HepG2 (cell line): ENCODE measurements at regions not wholly inside any gene's neighbourhood (a gene's known extent, or its start where the extent isn't known, plus 50 kb on each side); places are given as distances from the start of the nearest gene placed in this dataset.

Experiments used
- ATAC-seq: fragments of 200-7000 bp; cut with Tn5 transposase; 3 replicates; pipeline ENCODE4 v1.9.1; 2020; ENCODE audit warnings: mild to moderate bottlenecking, moderate library complexity
- BruUV-seq: library from RNA; stranded (reverse); fragments of 400-500 nt; replicated peaks from 2 replicates; lab custom pipeline; 2021; lab: Mats Ljungman, UMichigan
- CTCF ChIA-PET: fragments of 300-600 bp; formaldehyde crosslinking; extraction: SDS; loops from one replicate; lab custom pipeline; 2021; ENCODE audit warnings: low total read pairs, inconsistent platforms, low intra/inter-chr PET ratio; lab: Yijun Ruan, JAX
- POLR2A ChIA-PET: fragments of 350-600 bp; sonication (Branson Sonifier 250); formaldehyde crosslinking; loops from one replicate; lab custom pipeline; 2020; ENCODE audit warnings: antibody characterized with exemption, inconsistent platforms; lab: Yijun Ruan, JAX
- DNase-seq: peaks from one replicate; pipeline ENCODE4 v3.0.0-alpha.2; 2015; ENCODE audit warnings: low spot score
- FAIRE-seq: peaks from 3 replicates; lab custom pipeline; 2011; peaks lifted over from hg19 to GRCh38; lab: Jason Lieb, UNC
- H2AFZ ChIP-seq: one replicate; pipeline ENCODE4 v1.6.1; 2011; ENCODE audit warnings: low read length, inconsistent platforms
- H3K27ac ChIP-seq: fragments of 300-600 bp; 3 replicates; pipeline ENCODE4 v1.8.0; 2011; ENCODE audit warnings: mixed run types, mild to moderate bottlenecking, mixed read lengths, low read length, inconsistent platforms; ENCODE audit not compliant: insufficient read depth; ENCODE audit errors: extremely low read length
- H3K27me3 ChIP-seq, 2 experiments: fragments of 200-600 bp in 1 of 2; 2 replicates in 1 of 2; 3 replicates in 1 of 2; pipeline versions ENCODE4 v1.6.0 to v1.8.0; 2011; ENCODE audit warnings: low read length in 2 of 2, mild to moderate bottlenecking in 2 of 2, moderate library complexity in 2 of 2, inconsistent platforms in 1 of 2; ENCODE audit not compliant: insufficient read depth in 2 of 2, control insufficient read depth in 1 of 2
- H3K36me3 ChIP-seq, 2 experiments: fragments of 200-600 bp in 1 of 2; replicated peaks in 1 of 2; 2 replicates in 1 of 2; 3 replicates in 1 of 2; pipeline versions ENCODE4 v1.5.1 to v1.8.0; 2011; ENCODE audit warnings: low read length in 2 of 2, inconsistent platforms in 1 of 2; ENCODE audit not compliant: insufficient read depth in 2 of 2, control insufficient read depth in 1 of 2
- H3K4me1 ChIP-seq: 2 replicates; pipeline ENCODE4 v1.5.1; 2012; ENCODE audit warnings: low read length, inconsistent platforms; ENCODE audit not compliant: insufficient read depth
- H3K4me2 ChIP-seq: 2 replicates; pipeline ENCODE4 v1.6.0; 2011; ENCODE audit warnings: low read depth, low read length, inconsistent platforms
- H3K4me3 ChIP-seq, 3 experiments: fragments of 200-600 bp in 1 of 3; sonication (generic), shearing (Covaris generic) in 1 of 3; replicated peaks in 1 of 3; 2 replicates each; pipeline ENCODE4 v1.5.1; 2011 to 2016; ENCODE audit warnings: low read length in 3 of 3, inconsistent platforms in 2 of 3, low read depth in 2 of 3, mild to moderate bottlenecking in 2 of 3, control low read depth in 1 of 3, mixed read lengths in 1 of 3; ENCODE audit not compliant: insufficient read depth in 1 of 3
- H3K79me2 ChIP-seq: one replicate; pipeline ENCODE4 v1.6.1; 2011; ENCODE audit warnings: low read length, inconsistent platforms; ENCODE audit not compliant: insufficient read depth
- H3K9ac ChIP-seq: 2 replicates; pipeline ENCODE4 v1.6.0; 2011; ENCODE audit warnings: mild to moderate bottlenecking, low read depth, low read length, inconsistent platforms; ENCODE audit not compliant: insufficient read depth
- H3K9me3 ChIP-seq: 2 replicates; pipeline ENCODE4 v1.5.1; 2012; ENCODE audit warnings: mild to moderate bottlenecking, low read length
- H4K20me1 ChIP-seq: 2 replicates; pipeline ENCODE4 v1.6.0; 2011; ENCODE audit warnings: inconsistent platforms, mild to moderate bottlenecking, low read length, moderate library complexity; ENCODE audit not compliant: insufficient read depth
- ELF3 ChIP-seq: IDR thresholded peaks from 2 replicates; pipeline ENCODE4 v1.6.1; 2016; ENCODE audit warnings: missing genetic modification reagents, missing compliant biosample characterization
- MTA1 ChIP-seq: sonication (generic); formaldehyde crosslinking; IDR thresholded peaks from 2 replicates; pipeline ENCODE4 v1.4.0; 2020; ENCODE audit warnings: missing genetic modification reagents, mild to moderate bottlenecking, borderline replicate concordance
- SCMH1 ChIP-seq: sonication (generic); formaldehyde crosslinking; IDR thresholded peaks from 2 replicates; pipeline ENCODE4 v1.9.0; 2021; ENCODE audit warnings: missing genetic modification reagents, mild to moderate bottlenecking, borderline replicate concordance
- ZNF335 ChIP-seq: sonication (generic); formaldehyde crosslinking; IDR thresholded peaks from 2 replicates; pipeline ENCODE4 v1.4.0; 2020; ENCODE audit warnings: missing genetic modification reagents
- ZNF33A ChIP-seq: sonication (generic); formaldehyde crosslinking; IDR thresholded peaks from 2 replicates; pipeline ENCODE4 v1.5.1; 2020; ENCODE audit warnings: missing genetic modification reagents, mild to moderate bottlenecking, moderate library complexity, borderline replicate concordance
- ZNF468 ChIP-seq: sonication (generic); formaldehyde crosslinking; IDR thresholded peaks from 2 replicates; pipeline ENCODE4 v1.8.0; 2022; ENCODE audit warnings: mild to moderate bottlenecking, moderate library complexity, missing genetic modification reagents
- ZNF850 ChIP-seq: sonication (generic); formaldehyde crosslinking; conservative IDR thresholded peaks from 2 replicates; pipeline ENCODE4 v1.9.0; 2021; ENCODE audit warnings: mild to moderate bottlenecking, missing genetic modification reagents
- ZZZ3 ChIP-seq: sonication (generic); formaldehyde crosslinking; IDR thresholded peaks from 2 replicates; pipeline ENCODE4 v1.4.0; 2020; ENCODE audit warnings: missing genetic modification reagents, mild to moderate bottlenecking, borderline replicate concordance
- WGBS: methylation state at CpG from one replicate; pipeline ENCODE4 v1.1.6; 2017; ENCODE audit warnings: low lambda C conversion rate; 5-methylcytosine and 5-hydroxymethylcytosine counted together
- in situ Hi-C: cut with HindIII; loops from 2 replicates; pipeline ENCODE4 v1.10.0; 2017; ENCODE audit warnings: low pct_unique_long_range_greater_than_20kb; ENCODE audit not compliant: extremely low pct_ligation_motif_present
- intact Hi-C: fragments of 100-400 bp; cut with micrococcal nuclease; formaldehyde crosslinking; loops from one replicate; pipeline ENCODE4 v1.10.0; 2022; ENCODE audit not compliant: unreplicated experiment
- TF ChIP-seq, protein P1 (sequence below): sonication (generic); formaldehyde crosslinking; IDR thresholded peaks from 2 replicates; pipeline ENCODE4 v1.4.0; 2020; ENCODE audit warnings: missing genetic modification reagents, borderline replicate concordance
- TF ChIP-seq, protein P2 (sequence below): IDR thresholded peaks from 2 replicates; pipeline ENCODE4 v1.6.1; 2016; ENCODE audit warnings: missing genetic modification reagents, missing compliant biosample characterization

DNA sequence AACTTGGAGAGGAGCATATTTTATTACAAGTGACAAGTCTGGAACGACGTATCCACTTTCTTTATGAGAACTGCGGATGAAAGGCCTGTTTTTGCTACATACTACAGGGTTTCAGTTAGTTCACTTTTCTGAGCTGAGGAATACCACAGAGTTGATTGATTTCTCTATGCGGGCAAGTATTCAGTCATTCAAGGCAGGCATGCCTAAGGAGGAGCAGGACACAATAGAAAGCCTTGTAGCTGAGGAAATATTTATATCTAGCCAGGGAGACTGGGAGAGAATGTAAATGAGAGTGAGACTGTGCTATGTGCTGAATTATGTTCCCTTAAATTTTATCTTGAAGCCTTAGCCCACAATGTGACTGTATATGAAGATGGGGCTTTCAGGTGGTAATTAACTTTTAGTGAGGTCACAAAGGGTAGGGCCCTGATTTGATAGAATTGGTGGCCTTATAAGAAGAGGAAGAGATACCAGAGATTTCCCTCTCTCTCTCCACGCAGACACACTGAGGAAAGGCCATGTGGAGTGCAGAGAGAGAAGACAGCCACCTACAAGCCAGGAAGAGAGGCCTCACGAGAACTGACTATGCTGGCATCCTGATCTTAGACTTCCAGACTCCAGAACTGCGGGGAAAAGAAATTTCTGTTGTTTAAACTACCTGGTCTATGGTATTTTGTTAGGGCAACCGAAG lies 459.0 kb upstream of the ATP2B1 start (continued):
- TF ChIP-seq MTA1 (CRISPR knock-in tag) = no peak
- no peak for TF ChIP-seq ZZZ3 (CRISPR knock-in tag)

DNA sequence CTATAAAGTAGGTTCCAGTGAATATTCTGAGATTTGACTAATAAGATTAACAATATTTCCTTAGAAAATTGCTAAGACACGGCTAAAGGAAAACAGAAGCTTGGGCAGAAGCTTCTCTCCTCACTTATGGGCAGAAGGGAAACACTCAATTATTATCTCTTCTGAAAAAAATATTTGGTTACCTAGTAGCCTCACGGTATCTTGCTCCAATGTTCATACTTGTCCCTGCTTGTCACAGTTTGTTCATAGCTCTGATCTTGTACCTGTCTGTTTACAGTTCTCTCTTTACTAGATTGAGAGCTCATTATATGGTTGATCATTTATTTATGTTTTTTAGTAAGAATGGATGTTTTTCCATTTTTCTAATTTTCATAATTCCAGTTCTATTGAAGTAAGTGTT lies 458.0 kb upstream of the ATP2B1 start:
- H2AFZ ChIP-seq = no peak overlapping the region
- no peak overlapping the region for H3K9ac ChIP-seq
- FAIRE-seq = no peak

More for the DNA sequence above, 458.0 kb upstream of the ATP2B1 start:
- no peak overlapping the region for H3K27ac ChIP-seq
- H4K20me1 ChIP-seq = no peaks in the 10 kb centered on the region
- no peaks in the 10 kb centered on the region for H3K4me1 ChIP-seq
- H3K36me3 ChIP-seq = no peaks in the 10 kb centered on the region
- intact Hi-C loops = no loop called here
- TF ChIP-seq ZNF468 (CRISPR knock-in tag) (no peak), ELF3 (CRISPR knock-in tag) (no peak), ZNF33A (no peak), SCMH1 (no peak), ZNF335 (no peak), ZNF850 (CRISPR knock-in tag) (no peak)
- TF ChIP-seq, protein P1, sequence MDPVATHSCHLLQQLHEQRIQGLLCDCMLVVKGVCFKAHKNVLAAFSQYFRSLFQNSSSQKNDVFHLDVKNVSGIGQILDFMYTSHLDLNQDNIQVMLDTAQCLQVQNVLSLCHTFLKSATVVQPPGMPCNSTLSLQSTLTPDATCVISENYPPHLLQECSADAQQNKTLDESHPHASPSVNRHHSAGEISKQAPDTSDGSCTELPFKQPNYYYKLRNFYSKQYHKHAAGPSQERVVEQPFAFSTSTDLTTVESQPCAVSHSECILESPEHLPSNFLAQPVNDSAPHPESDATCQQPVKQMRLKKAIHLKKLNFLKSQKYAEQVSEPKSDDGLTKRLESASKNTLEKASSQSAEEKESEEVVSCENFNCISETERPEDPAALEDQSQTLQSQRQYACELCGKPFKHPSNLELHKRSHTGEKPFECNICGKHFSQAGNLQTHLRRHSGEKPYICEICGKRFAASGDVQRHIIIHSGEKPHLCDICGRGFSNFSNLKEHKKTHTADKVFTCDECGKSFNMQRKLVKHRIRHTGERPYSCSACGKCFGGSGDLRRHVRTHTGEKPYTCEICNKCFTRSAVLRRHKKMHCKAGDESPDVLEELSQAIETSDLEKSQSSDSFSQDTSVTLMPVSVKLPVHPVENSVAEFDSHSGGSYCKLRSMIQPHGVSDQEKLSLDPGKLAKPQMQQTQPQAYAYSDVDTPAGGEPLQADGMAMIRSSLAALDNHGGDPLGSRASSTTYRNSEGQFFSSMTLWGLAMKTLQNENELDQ (CRISPR knock-in tag) = no peak
- TF ChIP-seq, protein P2, sequence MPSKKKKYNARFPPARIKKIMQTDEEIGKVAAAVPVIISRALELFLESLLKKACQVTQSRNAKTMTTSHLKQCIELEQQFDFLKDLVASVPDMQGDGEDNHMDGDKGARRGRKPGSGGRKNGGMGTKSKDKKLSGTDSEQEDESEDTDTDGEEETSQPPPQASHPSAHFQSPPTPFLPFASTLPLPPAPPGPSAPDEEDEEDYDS (CRISPR knock-in tag) = no peak
- TF ChIP-seq, all 625 proteins: peak for 0
- POLR2A ChIA-PET = no interaction called here
- H3K4me2 ChIP-seq = no peak overlapping the region
- H3K9me3 ChIP-seq = peaks cover 8% of the 10 kb centered on the region
- CTCF ChIA-PET = no interaction called here
- H3K79me2 ChIP-seq = no peaks in the 10 kb centered on the region
- H3K27me3 ChIP-seq = no peaks in the 10 kb centered on the region
- BruUV-seq = no TSS peak
- ATAC-seq (no peak), DNase-seq (no peak)
- WGBS = 2% methylated on average over 2 of the region's 2 CpGs
- in situ Hi-C loops = no loop called here
- H3K4me3 ChIP-seq = no peak overlapping the region
